GM18498 (cell line): ENCODE measurements at regions not wholly inside any gene's neighbourhood (a gene's known extent, or its start where the extent isn't known, plus 50 kb on each side); places are given as distances from the start of the nearest gene placed in this dataset.

Source experiments
- ATAC-seq: cut with Tn5 transposase; IDR thresholded peaks from one replicate; pipeline ENCODE4 v1.9.1; 2021; ENCODE audit warnings: mild to moderate bottlenecking, moderate library complexity; ENCODE audit not compliant: unreplicated experiment

GRCh38 chr16:17828012-17828411 lies 357.3 kb upstream of the XYLT1 start:
- ATAC-seq = no peak

- ATAC-seq = no peak
Measured at GRCh38 chr16:17827313-17827712, 356.6 kb upstream of the XYLT1 start.

- ATAC-seq = no peak
Measured at GRCh38 chr16:17817943-17818342, 347.2 kb upstream of the XYLT1 start.

- ATAC-seq = no peak
Measured at GRCh38 chr16:17817260-17817659, 346.5 kb upstream of the XYLT1 start.

GRCh38 chr16:17812771-17813170 lies 342.0 kb upstream of the XYLT1 start:
- no peak for ATAC-seq

GRCh38 chr16:17804857-17805256 lies 334.1 kb upstream of the XYLT1 start:
- ATAC-seq = no peak

GRCh38 chr16:17803625-17804410 lies 333.1 kb upstream of the XYLT1 start:
- no peak for ATAC-seq

GRCh38 chr16:17802571-17802970 lies 331.8 kb upstream of the XYLT1 start:
- ATAC-seq = no peak

- no peak for ATAC-seq
Measured at GRCh38 chr16:17801068-17801467, 330.3 kb upstream of the XYLT1 start.

GRCh38 chr16:17798716-17799115 lies 328.0 kb upstream of the XYLT1 start:
- ATAC-seq = no peak

- ATAC-seq = no peak
Measured at GRCh38 chr16:17793354-17793753, 322.6 kb upstream of the XYLT1 start.

GRCh38 chr16:17784073-17784472 lies 313.3 kb upstream of the XYLT1 start:
- ATAC-seq = no peak

- ATAC-seq = no peak
Measured at GRCh38 chr16:17780181-17780580, 309.4 kb upstream of the XYLT1 start.

- no peak for ATAC-seq
Measured at GRCh38 chr16:17777408-17777863, 306.7 kb upstream of the XYLT1 start.

- no peak for ATAC-seq
Measured at GRCh38 chr16:17776888-17777287, 306.1 kb upstream of the XYLT1 start.

GRCh38 chr16:17776465-17776864 lies 305.7 kb upstream of the XYLT1 start:
- ATAC-seq = no peak

- no peak for ATAC-seq
Measured at GRCh38 chr16:17775061-17775460, 304.3 kb upstream of the XYLT1 start.

GRCh38 chr16:17773698-17774101 lies 302.9 kb upstream of the XYLT1 start:
- ATAC-seq = no peak

GRCh38 chr16:17770104-17770503 lies 299.3 kb upstream of the XYLT1 start:
- no peak for ATAC-seq

GRCh38 chr16:17769065-17769464 lies 298.3 kb upstream of the XYLT1 start:
- ATAC-seq = no peak

- no peak for ATAC-seq
Measured at GRCh38 chr16:17768257-17768656, 297.5 kb upstream of the XYLT1 start.

GRCh38 chr16:17766012-17766411 lies 295.3 kb upstream of the XYLT1 start:
- no peak for ATAC-seq
